SU-DHL-6 (cell line): ENCODE measurements at regions not wholly inside any gene's neighbourhood (a gene's known extent, or its start where the extent isn't known, plus 50 kb on each side); places are given as distances from the start of the nearest gene placed in this dataset.

Experiments
- CTCF ChIP-seq: fragments of 200-600 bp; sonication (generic); IDR thresholded peaks from one replicate; pipeline ENCODE4 v1.5.1; 2017; ENCODE audit warnings: antibody characterized with exemption, mild to moderate bottlenecking, low read length, moderate library complexity; ENCODE audit not compliant: insufficient read depth, poor library complexity, severe bottlenecking
- EZH2phosphoT487 ChIP-seq: fragments of 200-600 bp; sonication (generic), shearing (Covaris generic); conservative IDR thresholded peaks from 2 replicates; pipeline ENCODE4 v1.6.1; 2018; ENCODE audit warnings: mild to moderate bottlenecking, antibody characterized with exemption, low read length, moderate library complexity, mixed read lengths

GRCh38 chr6:95293257-95293656 lies 284.1 kb upstream of the MANEA start:
- TF ChIP-seq EZH2phosphoT487 (no peak), CTCF (no peak)
